H1 (cell line): ENCODE measurements at regions not wholly inside any gene's neighbourhood (a gene's known extent, or its start where the extent isn't known, plus 50 kb on each side); places are given as distances from the start of the nearest gene placed in this dataset.

Experiments used
- CTCF ChIA-PET: fragments of 300-600 bp; sonication (Branson Sonifier 250); formaldehyde crosslinking; loops from one replicate; lab custom pipeline; 2021; ENCODE audit not compliant: partially characterized antibody; lab: Charles Lee
- POLR2A ChIA-PET: fragments of 300-600 bp; sonication (Branson Sonifier 250); formaldehyde crosslinking; loops from one replicate; lab custom pipeline; 2021; ENCODE audit warnings: inconsistent platforms; ENCODE audit not compliant: partially characterized antibody; lab: Charles Lee
- DNase-seq, 2 experiments: peaks; one replicate each; pipeline versions ENCODE4 v3.0.0 to v3.0.0-alpha.2; 2010 to 2022; ENCODE audit warnings: low spot score in 2 of 2, low read depth in 1 of 2, mixed read lengths in 1 of 2
- FAIRE-seq: peaks from 2 replicates; lab custom pipeline; 2011; peaks lifted over from hg19 to GRCh38; lab: Jason Lieb, UNC
- H2AFZ ChIP-seq: 2 replicates; pipeline ENCODE4 v1.8.1; 2012; ENCODE audit warnings: low read length, inconsistent platforms
- H2AK5ac ChIP-seq: 2 replicates; pipeline ENCODE4 v1.6.1; 2013; ENCODE audit warnings: low read depth, low read length
- H2BK120ac ChIP-seq: replicated peaks from 2 replicates; pipeline ENCODE3; 2013; ENCODE audit warnings: low read depth, low read length, inconsistent platforms
- H2BK12ac ChIP-seq: 2 replicates; pipeline ENCODE4 v1.6.1; 2013; ENCODE audit warnings: low read depth, low read length
- H2BK15ac ChIP-seq: 2 replicates; pipeline ENCODE4 v1.6.1; 2013; ENCODE audit warnings: low read length
- H2BK20ac ChIP-seq: 2 replicates; pipeline ENCODE4 v1.6.1; 2013; ENCODE audit warnings: low read length
- H2BK5ac ChIP-seq: 2 replicates; pipeline ENCODE4 v1.6.1; 2013; ENCODE audit warnings: low read depth, low read length
- H3K14ac ChIP-seq: 2 replicates; pipeline ENCODE4 v1.6.1; 2013; ENCODE audit warnings: inconsistent platforms; ENCODE audit not compliant: insufficient read length
- H3K18ac ChIP-seq: 2 replicates; pipeline ENCODE4 v1.6.1; 2013; ENCODE audit warnings: low read length; ENCODE audit errors: extremely low read depth
- H3K23ac ChIP-seq: 2 replicates; pipeline ENCODE4 v1.6.1; 2013; ENCODE audit warnings: inconsistent platforms; ENCODE audit not compliant: insufficient read length
- H3K23me2 ChIP-seq: 2 replicates; pipeline ENCODE4 v1.6.1; 2013; ENCODE audit warnings: low read depth, low read length
- H3K27ac ChIP-seq: 2 replicates; pipeline ENCODE4 v1.6.1; 2011; ENCODE audit warnings: low read depth, low read length, inconsistent platforms
- H3K27me3 ChIP-seq, 4 experiments: replicated peaks in 1 of 4; 1 replicate in 1 of 4; 2 replicates in 3 of 4; pipeline versions ENCODE4 v1.6.1 to v1.8.1; 2011 to 2013; ENCODE audit warnings: low read length in 3 of 4, mild to moderate bottlenecking in 3 of 4, inconsistent platforms in 2 of 4, mixed read lengths in 2 of 4, moderate library complexity in 1 of 4; ENCODE audit not compliant: control insufficient read depth in 3 of 4, insufficient read depth in 3 of 4; ENCODE audit errors: extremely low read depth in 1 of 4
- H3K36me3 ChIP-seq, 4 experiments: 2 replicates each; pipeline versions ENCODE4 v1.6.1 to v1.8.1; 2011 to 2013; ENCODE audit warnings: mild to moderate bottlenecking in 4 of 4, low read length in 3 of 4, moderate library complexity in 2 of 4, control low read depth in 1 of 4, inconsistent platforms in 1 of 4; ENCODE audit not compliant: insufficient read depth in 4 of 4, control insufficient read depth in 2 of 4
- H3K4ac ChIP-seq: replicated peaks from 2 replicates; pipeline ENCODE3; 2013; ENCODE audit warnings: low read length, low read depth, mixed read lengths, inconsistent platforms; ENCODE audit not compliant: insufficient read length
- H3K4me1 ChIP-seq, 4 experiments: replicated peaks in 1 of 4; 1 replicate in 1 of 4; 2 replicates in 3 of 4; pipeline versions ENCODE4 v1.6.1 to v1.8.1; 2011 to 2013; ENCODE audit warnings: low read length in 3 of 4, inconsistent platforms in 2 of 4, mixed read lengths in 1 of 4; ENCODE audit not compliant: insufficient read depth in 4 of 4, control insufficient read depth in 3 of 4
- H3K4me2 ChIP-seq, 2 experiments: 2 replicates each; pipeline versions ENCODE4 v1.6.1 to v1.8.1; 2011 to 2013; ENCODE audit warnings: low read depth in 2 of 2, low read length in 2 of 2, control low read depth in 1 of 2, inconsistent platforms in 1 of 2, mild to moderate bottlenecking in 1 of 2; ENCODE audit not compliant: insufficient read depth in 1 of 2
- H3K4me3 ChIP-seq, 4 experiments: fragments of 200-600, 300-600 bp in 1 of 4; sonication (generic), shearing (Covaris generic), sonication (Bioruptor Twin) in 1 of 4; 2 replicates each; pipeline versions ENCODE4 v1.5.1 to v1.8.1; 2011 to 2016; ENCODE audit warnings: low read length in 4 of 4, low read depth in 3 of 4, control low read depth in 2 of 4, inconsistent platforms in 2 of 4, mild to moderate bottlenecking in 2 of 4, mixed read lengths in 1 of 4, moderate library complexity in 1 of 4; ENCODE audit not compliant: insufficient read depth in 2 of 4; ENCODE audit errors: extremely low read depth in 1 of 4
- H3K56ac ChIP-seq: replicated peaks from 2 replicates; pipeline ENCODE3; 2013; ENCODE audit warnings: low read depth, mild to moderate bottlenecking, mixed read lengths, low read length, inconsistent platforms; ENCODE audit not compliant: insufficient read length
- H3K79me1 ChIP-seq: 2 replicates; pipeline ENCODE4 v1.6.1; 2013; ENCODE audit warnings: low read depth, low read length, control low read depth
- H3K79me2 ChIP-seq, 2 experiments: 2 replicates each; pipeline versions ENCODE4 v1.6.1 to v1.8.1; 2012 to 2013; ENCODE audit warnings: low read length in 2 of 2, mild to moderate bottlenecking in 2 of 2, inconsistent platforms in 1 of 2; ENCODE audit not compliant: insufficient read depth in 2 of 2, control insufficient read depth in 1 of 2
- H3K9ac ChIP-seq, 4 experiments: replicated peaks in 1 of 4; 1 replicate in 1 of 4; 2 replicates in 3 of 4; pipeline versions ENCODE4 v1.6.1 to v1.8.1; 2011 to 2013; ENCODE audit warnings: low read depth in 3 of 4, low read length in 3 of 4, control low read depth in 2 of 4, mild to moderate bottlenecking in 2 of 4, moderate library complexity in 2 of 4, inconsistent platforms in 1 of 4; ENCODE audit errors: extremely low read depth in 1 of 4
- H3K9me3 ChIP-seq, 2 experiments: 2 replicates each; pipeline versions ENCODE4 v1.6.1 to v1.8.1; 2012 to 2013; ENCODE audit warnings: mild to moderate bottlenecking in 2 of 2, moderate library complexity in 2 of 2, control low read depth in 1 of 2, inconsistent platforms in 1 of 2, low read depth in 1 of 2, low read length in 1 of 2, mixed read lengths in 1 of 2; ENCODE audit not compliant: insufficient read depth in 2 of 2
- H4K20me1 ChIP-seq, 2 experiments: replicated peaks in 1 of 2; 2 replicates each; pipeline versions ENCODE3 to v1.8.1; 2011 to 2013; ENCODE audit warnings: inconsistent platforms in 2 of 2, low read length in 2 of 2, mild to moderate bottlenecking in 1 of 2; ENCODE audit not compliant: insufficient read depth in 2 of 2, control insufficient read depth in 1 of 2
- H4K5ac ChIP-seq: 2 replicates; pipeline ENCODE4 v1.6.1; 2013; ENCODE audit warnings: low read length, low read depth, mixed read lengths, inconsistent platforms; ENCODE audit not compliant: insufficient read length
- H4K8ac ChIP-seq: 2 replicates; pipeline ENCODE4 v1.8.0; 2013; ENCODE audit warnings: mild to moderate bottlenecking, moderate library complexity, low read length, inconsistent platforms; ENCODE audit not compliant: insufficient read depth; ENCODE audit errors: extremely low read depth
- H4K91ac ChIP-seq: replicated peaks from 2 replicates; pipeline ENCODE3; 2013; ENCODE audit warnings: low read length, mixed read lengths, inconsistent platforms; ENCODE audit not compliant: insufficient read length
- BACH1 ChIP-seq: IDR thresholded peaks from 2 replicates; pipeline ENCODE4 v1.6.1; 2012; ENCODE audit warnings: low read length, improper control_type of control experiment
- BRCA1 ChIP-seq: IDR thresholded peaks from 2 replicates; pipeline ENCODE4 v1.6.1; 2012; ENCODE audit warnings: low read depth, low read length, improper control_type of control experiment
- CBX5 ChIP-seq: fragments of 300-800, 300-1000 bp; sonication (generic); IDR thresholded peaks from 2 replicates; pipeline ENCODE4 v1.7.1; 2016; ENCODE audit warnings: antibody characterized with exemption, low read length, low read depth
- CBX8 ChIP-seq: fragments of 300-800, 300-1000 bp; sonication (generic); IDR thresholded peaks from 2 replicates; pipeline ENCODE4 v1.7.1; 2016; ENCODE audit warnings: low read depth, low read length, borderline replicate concordance
- CREB1 ChIP-seq: IDR thresholded peaks from 2 replicates; pipeline ENCODE4 v1.6.1; 2012; ENCODE audit warnings: inconsistent platforms
- HDAC6 ChIP-seq: IDR thresholded peaks from one replicate; pipeline ENCODE4 v1.7.1; 2012; ENCODE audit warnings: low read depth, mild to moderate bottlenecking, inconsistent platforms, low read length, moderate library complexity
- KDM5A ChIP-seq: fragments of 200-600 bp; IDR thresholded peaks from 2 replicates; pipeline ENCODE4 v1.7.1; 2012; ENCODE audit warnings: mild to moderate bottlenecking, low read length, inconsistent platforms, mixed read lengths
- POU5F1 ChIP-seq: IDR thresholded peaks from 2 replicates; pipeline ENCODE4 v1.6.1; 2011; ENCODE audit warnings: low read depth, mild to moderate bottlenecking, low read length, moderate library complexity
- RAD21 ChIP-seq, 2 experiments: IDR thresholded peaks in 1 of 2; conservative IDR thresholded peaks in 1 of 2; 2 replicates each; pipeline ENCODE4 v1.6.1; 2011; ENCODE audit warnings: low read depth in 2 of 2, low read length in 2 of 2, improper control_type of control experiment in 1 of 2, inconsistent platforms in 1 of 2, mild to moderate bottlenecking in 1 of 2, moderate library complexity in 1 of 2
- SP4 ChIP-seq: IDR thresholded peaks from 2 replicates; pipeline ENCODE4 v1.6.1; 2012; ENCODE audit warnings: low read length, inconsistent platforms
- SUZ12 ChIP-seq: fragments of 200-600 bp; sonication (generic); IDR thresholded peaks from 2 replicates; pipeline ENCODE4 v1.6.1; 2012; ENCODE audit warnings: mild to moderate bottlenecking, inconsistent platforms, low read length, moderate library complexity, mixed read lengths
- TAF7 ChIP-seq: optimal IDR thresholded peaks from 2 replicates; pipeline ENCODE3; 2011; ENCODE audit warnings: low read depth, mild to moderate bottlenecking, inconsistent platforms, low read length, moderate library complexity, borderline replicate concordance
- ZNF274 ChIP-seq: IDR thresholded peaks from 2 replicates; pipeline ENCODE4 v1.7.0; 2012; ENCODE audit warnings: low read length, borderline replicate concordance; ENCODE audit errors: extremely low read depth
- WGBS, 2 experiments: shearing (Covaris generic) in 1 of 2; methylation state at CpG; one replicate each; pipeline versions ENCODE4 v1.1.6 to v1.1.7; 2013 to 2015; ENCODE audit warnings: low lambda C conversion rate in 2 of 2, mixed read lengths in 2 of 2, inconsistent platforms in 1 of 2, low coverage in 1 of 2, missing lambda C conversion rate in 1 of 2; ENCODE audit not compliant: insufficient replicate concordance in 2 of 2, insufficient coverage in 1 of 2, insufficient read length in 1 of 2; ENCODE audit errors: extremely low coverage in 1 of 2, missing lambda C conversion rate in 1 of 2; 5-methylcytosine and 5-hydroxymethylcytosine counted together
- TF ChIP-seq, protein P1 (sequence below): IDR thresholded peaks from 2 replicates; pipeline ENCODE4 v1.6.1; 2012; ENCODE audit warnings: low read length, inconsistent platforms

DNA sequence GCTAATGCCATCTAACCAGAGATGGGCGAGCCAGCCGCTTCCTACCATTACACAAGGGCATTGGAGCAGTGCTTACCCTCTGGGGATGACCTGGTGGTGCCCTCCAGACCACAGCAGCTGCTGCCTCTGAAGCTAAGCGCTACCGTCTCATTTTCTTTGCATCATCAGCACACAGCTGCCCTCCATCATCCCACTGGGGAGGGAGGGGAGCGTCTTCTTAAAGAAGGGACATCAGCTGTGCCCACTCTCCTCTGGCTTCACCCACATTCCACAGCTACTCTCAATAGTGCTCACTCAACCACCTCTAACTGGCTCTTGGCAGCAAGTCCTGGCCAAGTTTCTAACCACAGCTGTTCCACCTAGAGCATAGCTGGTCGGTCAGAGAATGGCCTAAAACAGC, 503.4 kb downstream of the NFIB start:
- Histone ChIP-seq H3K23ac (no peak overlapping the region), H2BK5ac (no peak overlapping the region), H4K8ac (no peak overlapping the region), H3K23me2 (no peaks in the 10 kb centered on the region; the same call in 1 of the 2 replicates), H3K4me1 (no peaks in the 10 kb centered on the region), H4K5ac (no peak overlapping the region), H2BK15ac (no peak overlapping the region), H3K27ac (no peak overlapping the region), H2BK120ac (no peak overlapping the region), H3K4ac (no peak overlapping the region), H3K56ac (no peak overlapping the region), H4K20me1 (no peaks in the 10 kb centered on the region), H3K9ac (no peak overlapping the region), H3K79me1 (no peaks in the 10 kb centered on the region), H3K4me2 (no peak overlapping the region), H2BK20ac (no peak overlapping the region), H3K27me3 (no peaks in the 10 kb centered on the region), H2BK12ac (no peak overlapping the region), H3K79me2 (no peaks in the 10 kb centered on the region), H3K18ac (no peak overlapping the region), H3K4me3 (no peak overlapping the region), H4K91ac (no peak overlapping the region), H3K36me3 (no peaks in the 10 kb centered on the region), H2AFZ (no peak overlapping the region), H3K14ac (no peak overlapping the region), H2AK5ac (no peak overlapping the region), H3K9me3 (no peaks in the 10 kb centered on the region)
- no peak for DNase-seq
- WGBS, 2 experiments: 88% methylated on average over 6 of the region's 6 CpGs; no CpG with 5 or more reads in 1 of the 2 experiments
- FAIRE-seq: no peak
- ChIA-PET CTCF (interaction anchor here (0.6 kb wide), 1 partner anchor 619 kb away, joined by 3 read pairs; no protein-coding TSS in a partner anchor), POLR2A (no interaction called here)
- TF ChIP-seq, protein P1, sequence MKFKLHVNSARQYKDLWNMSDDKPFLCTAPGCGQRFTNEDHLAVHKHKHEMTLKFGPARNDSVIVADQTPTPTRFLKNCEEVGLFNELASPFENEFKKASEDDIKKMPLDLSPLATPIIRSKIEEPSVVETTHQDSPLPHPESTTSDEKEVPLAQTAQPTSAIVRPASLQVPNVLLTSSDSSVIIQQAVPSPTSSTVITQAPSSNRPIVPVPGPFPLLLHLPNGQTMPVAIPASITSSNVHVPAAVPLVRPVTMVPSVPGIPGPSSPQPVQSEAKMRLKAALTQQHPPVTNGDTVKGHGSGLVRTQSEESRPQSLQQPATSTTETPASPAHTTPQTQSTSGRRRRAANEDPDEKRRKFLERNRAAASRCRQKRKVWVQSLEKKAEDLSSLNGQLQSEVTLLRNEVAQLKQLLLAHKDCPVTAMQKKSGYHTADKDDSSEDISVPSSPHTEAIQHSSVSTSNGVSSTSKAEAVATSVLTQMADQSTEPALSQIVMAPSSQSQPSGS: no peak
- TF ChIP-seq BACH1 (no peak), BRCA1 (no peak), CBX5 (no peak), KDM5A (no peak), SUZ12 (no peak), HDAC6 (no peak), SP4 (no peak), POU5F1 (no peak), CREB1 (no peak), TAF7 (no peak), ZNF274 (no peak), CBX8 (no peak), RAD21 (IDR thresholded peaks at IDR 0.05 in 1 of 2, conservative IDR thresholded peaks at IDR 0.05 in 1 of 2; ENCODE audit: low read depth in 2 of 2, low read length in 2 of 2) (no peak)
